DMS153 treated with DMSO at 0.1 percent for 48 hours (cell line): ENCODE measurements at regions not wholly inside any gene's neighbourhood (a gene's known extent, or its start where the extent isn't known, plus 50 kb on each side); places are given as distances from the start of the nearest gene placed in this dataset.
"Not testable (repeated sequence)": the region's sequence is repeated elsewhere in the genome, so short reads cannot be mapped to it uniquely, and the experiment has no call there.

Source experiments
- DNase-seq: peaks from one replicate; lab custom pipeline; 2025; ENCODE audit not compliant: unreplicated experiment; lab: John Stamatoyannopoulos, UW

- no peak for DNase-seq
Observed at GRCh38 chr2:159880729-159881128, 82.7 kb upstream of the CD302 start.

- no peak for DNase-seq
Observed at GRCh38 chr2:159879051-159879604, 81.1 kb upstream of the CD302 start.

- DNase-seq = no peak
Observed at GRCh38 chr2:159875083-159875482, 77.1 kb upstream of the CD302 start.

GRCh38 chr2:159873258-159873657 lies 75.2 kb upstream of the CD302 start:
- no peak for DNase-seq

- no peak for DNase-seq
Observed at GRCh38 chr2:159872353-159872752, 74.3 kb upstream of the CD302 start.

GRCh38 chr2:159868598-159869159 lies 70.7 kb upstream of the CD302 start:
- not testable (repeated sequence) for DNase-seq

GRCh38 chr2:159867567-159868361 lies 69.8 kb upstream of the CD302 start:
- DNase-seq = peak; percentile 48

GRCh38 chr2:159863526-159864160 lies 65.6 kb upstream of the CD302 start:
- no peak for DNase-seq

- no peak for DNase-seq
Observed at GRCh38 chr2:159860581-159861310, 62.7 kb upstream of the CD302 start.

- no peak for DNase-seq
Observed at GRCh38 chr2:159859583-159859982, 61.6 kb upstream of the CD302 start.

GRCh38 chr2:159856760-159857159 lies 58.8 kb upstream of the CD302 start:
- DNase-seq = no peak

- no peak for DNase-seq
Observed at GRCh38 chr2:159855557-159856061, 57.6 kb upstream of the CD302 start.

GRCh38 chr2:159855143-159855542 lies 57.1 kb upstream of the CD302 start:
- no peak for DNase-seq

GRCh38 chr2:159854481-159854880 lies 56.5 kb upstream of the CD302 start:
- no peak for DNase-seq

- DNase-seq = no peak
Observed at GRCh38 chr2:159853101-159853500, 55.1 kb upstream of the CD302 start.

GRCh38 chr2:159851941-159852340 lies 53.9 kb upstream of the CD302 start:
- no peak for DNase-seq

- DNase-seq = no peak
Observed at GRCh38 chr2:159850789-159851188, 52.8 kb upstream of the CD302 start.

- DNase-seq = no peak
Observed at GRCh38 chr2:159849160-159849813, 51.3 kb upstream of the CD302 start.
